MCF 10A (cell line): ENCODE measurements at regions not wholly inside any gene's neighbourhood (a gene's known extent, or its start where the extent isn't known, plus 50 kb on each side); places are given as distances from the start of the nearest gene placed in this dataset.
"Not testable (repeated sequence)": the region's sequence is repeated elsewhere in the genome, so short reads cannot be mapped to it uniquely, and the experiment has no call there.

Experiments
- BruUV-seq: library from RNA; stranded (reverse); fragments of 400-500 nt; replicated peaks from 2 replicates; lab custom pipeline; 2021; lab: Mats Ljungman, UMichigan
- CTCF ChIA-PET: fragments of 300-600 bp; sonication (Branson Sonifier 250); formaldehyde crosslinking; extraction: SDS; loops from one replicate; lab custom pipeline; 2021; ENCODE audit warnings: antibody characterized with exemption, inconsistent platforms; lab: Yijun Ruan, JAX
- POLR2A ChIA-PET: fragments of 300-600, 350-650 bp; sonication (Branson Sonifier 250); formaldehyde crosslinking; extraction: SDS; loops from one replicate; lab custom pipeline; 2020; ENCODE audit warnings: antibody characterized with exemption, inconsistent platforms; lab: Yijun Ruan, JAX
- DNase-seq: peaks from one replicate; pipeline ENCODE4 v3.0.0-alpha.2; 2018; ENCODE audit not compliant: unreplicated experiment
- H3K27ac Mint-ChIP-seq: one replicate; pipeline ENCODE4 v1.8.0; 2022; ENCODE audit warnings: mild to moderate bottlenecking, low read depth, mixed read lengths; ENCODE audit not compliant: unreplicated experiment
- H3K27me3 Mint-ChIP-seq: one replicate; pipeline ENCODE4 v1.8.0; 2022; ENCODE audit warnings: mixed read lengths; ENCODE audit not compliant: insufficient read depth, unreplicated experiment
- H3K36me3 Mint-ChIP-seq: one replicate; pipeline ENCODE4 v1.8.0; 2022; ENCODE audit warnings: mild to moderate bottlenecking, moderate library complexity, mixed read lengths; ENCODE audit not compliant: insufficient read depth, unreplicated experiment
- H3K4me1 Mint-ChIP-seq: one replicate; pipeline ENCODE4 v1.8.0; 2022; ENCODE audit warnings: mixed read lengths; ENCODE audit not compliant: insufficient read depth, unreplicated experiment
- H3K4me3 Mint-ChIP-seq: one replicate; pipeline ENCODE4 v1.8.0; 2022; ENCODE audit warnings: mild to moderate bottlenecking, moderate library complexity, mixed read lengths; ENCODE audit not compliant: unreplicated experiment
- H3K9me3 Mint-ChIP-seq: one replicate; pipeline ENCODE4 v1.8.0; 2022; ENCODE audit warnings: mixed read lengths; ENCODE audit not compliant: unreplicated experiment
- intact Hi-C: fragments of 100-400 bp; cut with micrococcal nuclease; formaldehyde crosslinking; loops from 2 replicates; pipeline ENCODE4 v1.14.1; 2022
- TF ChIP-seq, protein P1 (sequence below): fragments of 200-600 bp; IDR thresholded peaks from one replicate; pipeline ENCODE4 v1.8.0; 2022; ENCODE audit warnings: antibody characterized with exemption, mild to moderate bottlenecking; ENCODE audit not compliant: unreplicated experiment

GRCh38 chr9:28503573-28503972, 930.3 kb upstream of the C9orf72 start:
- H3K4me1 Mint-ChIP-seq: no peaks in the 10 kb centered on the region
- POLR2A ChIA-PET: interaction anchor here (0.7 kb wide), 1 partner anchor 93 kb away, joined by 4 read pairs; no protein-coding TSS in a partner anchor
- H3K36me3 Mint-ChIP-seq: peaks cover 4% of the 10 kb centered on the region

GRCh38 chr9:28518439-28518838, 945.2 kb upstream of the C9orf72 start:
- Mint-ChIP-seq H3K9me3 (no peaks in the 10 kb centered on the region), H3K36me3 (no peaks in the 10 kb centered on the region), H3K4me3 (no peak overlapping the region), H3K4me1 (no peaks in the 10 kb centered on the region), H3K27ac (no peak overlapping the region), H3K27me3 (no peaks in the 10 kb centered on the region)
- no TSS peak for BruUV-seq
- CTCF ChIA-PET: no interaction called here
- POLR2A ChIA-PET: no interaction called here
- intact Hi-C loops: no loop called here
- DNase-seq: no peak
- TF ChIP-seq, protein P1, sequence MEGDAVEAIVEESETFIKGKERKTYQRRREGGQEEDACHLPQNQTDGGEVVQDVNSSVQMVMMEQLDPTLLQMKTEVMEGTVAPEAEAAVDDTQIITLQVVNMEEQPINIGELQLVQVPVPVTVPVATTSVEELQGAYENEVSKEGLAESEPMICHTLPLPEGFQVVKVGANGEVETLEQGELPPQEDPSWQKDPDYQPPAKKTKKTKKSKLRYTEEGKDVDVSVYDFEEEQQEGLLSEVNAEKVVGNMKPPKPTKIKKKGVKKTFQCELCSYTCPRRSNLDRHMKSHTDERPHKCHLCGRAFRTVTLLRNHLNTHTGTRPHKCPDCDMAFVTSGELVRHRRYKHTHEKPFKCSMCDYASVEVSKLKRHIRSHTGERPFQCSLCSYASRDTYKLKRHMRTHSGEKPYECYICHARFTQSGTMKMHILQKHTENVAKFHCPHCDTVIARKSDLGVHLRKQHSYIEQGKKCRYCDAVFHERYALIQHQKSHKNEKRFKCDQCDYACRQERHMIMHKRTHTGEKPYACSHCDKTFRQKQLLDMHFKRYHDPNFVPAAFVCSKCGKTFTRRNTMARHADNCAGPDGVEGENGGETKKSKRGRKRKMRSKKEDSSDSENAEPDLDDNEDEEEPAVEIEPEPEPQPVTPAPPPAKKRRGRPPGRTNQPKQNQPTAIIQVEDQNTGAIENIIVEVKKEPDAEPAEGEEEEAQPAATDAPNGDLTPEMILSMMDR: no peak

More at GRCh38 chr9:28503573-28503972, 930.3 kb upstream of the C9orf72 start:
- TF ChIP-seq, protein P1: no peak
- CTCF ChIA-PET: interaction anchor here (0.6 kb wide), 1 partner anchor 43 kb away, joined by 3 read pairs; no protein-coding TSS in a partner anchor
- Mint-ChIP-seq H3K27me3 (no peaks in the 10 kb centered on the region), H3K9me3 (no peaks in the 10 kb centered on the region), H3K4me3 (no peak overlapping the region), H3K27ac (no peak overlapping the region)
- no TSS peak for BruUV-seq
- peak; percentile 7 for DNase-seq
- intact Hi-C loops: no loop called here

GRCh38 chr9:28524309-28524708, 951.0 kb upstream of the C9orf72 start:
- BruUV-seq, intact Hi-C loops, H3K9me3 Mint-ChIP-seq, H3K4me1 Mint-ChIP-seq, H3K27ac Mint-ChIP-seq, DNase-seq, POLR2A ChIA-PET, H3K4me3 Mint-ChIP-seq, H3K36me3 Mint-ChIP-seq, H3K27me3 Mint-ChIP-seq: not testable (repeated sequence)
- CTCF ChIA-PET: interaction anchor here (0.6 kb wide), 1 partner anchor 9 kb away, joined by 3 read pairs; no protein-coding TSS in a partner anchor

DNA sequence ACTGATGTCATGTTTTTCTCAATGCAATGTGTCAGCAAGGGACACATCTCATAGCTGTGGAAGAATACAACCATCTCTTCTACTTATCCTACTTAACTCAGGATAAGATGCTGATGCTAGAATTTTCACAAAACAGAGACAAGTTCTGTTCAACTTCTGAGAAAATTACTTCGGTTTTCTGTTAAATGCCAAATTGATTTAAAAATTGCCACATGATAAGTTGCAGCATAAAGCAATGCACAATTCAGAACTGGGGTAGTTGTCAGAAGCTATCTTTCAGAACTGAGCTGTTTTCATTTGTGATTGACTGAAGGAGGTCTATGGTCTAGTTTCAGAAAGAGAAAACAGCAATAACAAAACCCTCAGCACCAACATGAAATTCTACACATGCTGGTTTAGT, 954.8 kb upstream of the C9orf72 start:
- Mint-ChIP-seq H3K9me3 (no peaks in the 10 kb centered on the region), H3K27ac (no peak overlapping the region), H3K27me3 (no peaks in the 10 kb centered on the region), H3K4me3 (no peak overlapping the region), H3K36me3 (no peaks in the 10 kb centered on the region), H3K4me1 (no peaks in the 10 kb centered on the region)
- ChIA-PET CTCF (no interaction called here), POLR2A (no interaction called here)
- intact Hi-C loops: no loop called here
- DNase-seq: no peak
- no TSS peak for BruUV-seq
- TF ChIP-seq, protein P1: no peak

- TF ChIP-seq, protein P1: no peak
- no TSS peak for BruUV-seq
- Mint-ChIP-seq H3K27me3 (no peaks in the 10 kb centered on the region), H3K36me3 (no peaks in the 10 kb centered on the region), H3K9me3 (no peaks in the 10 kb centered on the region), H3K4me3 (no peak overlapping the region), H3K27ac (no peak overlapping the region), H3K4me1 (peaks cover 16% of the 10 kb centered on the region)
- ChIA-PET CTCF (no interaction called here), POLR2A (no interaction called here)
- DNase-seq: no peak
- intact Hi-C loops: no loop called here
These were observed 964.9 kb upstream of the C9orf72 start for GRCh38 chr9:28538132-28538531.
